Central memory CD4-positive, alpha-beta T cell (primary cell): ENCODE measurements at regions not wholly inside any gene's neighbourhood (a gene's known extent, or its start where the extent isn't known, plus 50 kb on each side); places are given as distances from the start of the nearest gene placed in this dataset.

Experiments
- DNase-seq: peaks from one replicate; pipeline ENCODE4 v3.0.0; 2022

DNA sequence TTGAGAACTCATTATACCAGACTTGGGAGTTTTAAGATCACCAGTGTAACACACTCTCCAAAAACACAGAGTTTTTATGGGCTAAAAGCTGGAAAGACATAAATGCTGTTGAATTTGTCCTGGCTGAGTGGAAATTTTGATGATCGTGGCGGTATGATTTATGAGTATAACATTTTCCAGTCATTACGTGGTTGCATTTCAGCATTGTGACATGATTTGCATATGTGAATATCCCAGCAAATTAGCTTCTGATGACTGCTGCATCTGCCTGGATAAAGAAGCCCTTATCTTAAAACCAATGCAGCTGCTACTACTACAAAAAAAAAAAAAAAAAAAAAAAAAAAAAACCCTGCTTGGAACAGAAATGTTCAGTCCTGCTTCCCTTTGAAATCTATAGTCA, 850.9 kb downstream of the TFAP2A start:
- no peak for DNase-seq

DNA sequence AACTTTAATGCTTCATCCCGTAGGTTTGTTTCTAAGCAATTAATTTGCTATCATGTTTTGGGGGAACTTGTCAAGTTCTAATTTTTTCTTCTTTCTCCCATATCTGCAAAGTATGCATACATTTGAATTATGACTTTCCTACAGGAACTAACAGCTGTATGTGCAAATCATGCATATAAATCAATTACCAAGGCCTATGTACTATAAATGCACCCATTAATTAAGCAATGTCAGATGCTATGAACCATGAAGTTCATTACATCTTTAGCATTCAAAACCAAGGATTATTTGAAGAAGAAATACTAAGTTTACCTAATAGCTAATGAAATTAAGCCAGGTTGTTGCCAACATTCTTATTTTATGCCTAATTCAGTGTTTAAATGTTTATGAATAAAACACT, 851.3 kb downstream of the TFAP2A start:
- no peak for DNase-seq

DNA sequence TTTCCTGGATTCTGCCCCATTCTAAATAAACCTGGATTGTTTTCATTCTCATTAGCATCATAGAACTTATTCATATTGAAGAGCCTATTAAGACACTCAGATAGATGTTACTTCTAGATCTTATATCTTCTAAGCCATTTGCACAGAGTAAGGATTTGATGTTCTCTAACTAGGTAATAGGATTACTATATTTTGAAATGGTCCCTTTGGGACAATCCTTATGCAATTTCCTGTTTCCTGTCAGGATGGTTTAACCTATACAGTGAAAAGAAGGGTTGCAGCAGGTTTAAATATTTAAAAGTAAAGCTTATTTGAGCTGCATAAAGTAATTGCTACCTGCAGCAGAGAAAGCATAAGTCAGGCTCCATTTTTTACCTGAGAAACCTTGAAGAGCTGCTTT, 860.1 kb downstream of the TFAP2A start:
- no peak for DNase-seq

DNA sequence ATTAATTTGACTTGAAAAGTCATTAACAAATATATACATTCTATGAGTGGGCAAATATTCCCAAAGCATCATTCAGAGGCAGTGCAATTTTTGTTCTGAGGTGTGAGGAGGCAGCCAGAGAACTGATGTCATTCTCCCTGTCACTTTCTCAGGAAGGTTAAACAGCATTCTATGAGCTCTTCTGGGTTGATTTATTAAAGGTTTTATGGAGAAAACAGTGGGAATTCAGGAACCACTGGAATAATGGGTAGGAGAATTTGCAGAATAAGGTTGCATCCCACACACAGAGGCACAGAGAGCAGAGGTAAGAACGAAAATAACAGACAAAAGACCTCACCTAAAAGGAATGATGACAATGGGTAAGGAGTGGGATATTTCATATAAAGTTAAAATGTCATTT, 860.6 kb downstream of the TFAP2A start:
- no peak for DNase-seq

DNA sequence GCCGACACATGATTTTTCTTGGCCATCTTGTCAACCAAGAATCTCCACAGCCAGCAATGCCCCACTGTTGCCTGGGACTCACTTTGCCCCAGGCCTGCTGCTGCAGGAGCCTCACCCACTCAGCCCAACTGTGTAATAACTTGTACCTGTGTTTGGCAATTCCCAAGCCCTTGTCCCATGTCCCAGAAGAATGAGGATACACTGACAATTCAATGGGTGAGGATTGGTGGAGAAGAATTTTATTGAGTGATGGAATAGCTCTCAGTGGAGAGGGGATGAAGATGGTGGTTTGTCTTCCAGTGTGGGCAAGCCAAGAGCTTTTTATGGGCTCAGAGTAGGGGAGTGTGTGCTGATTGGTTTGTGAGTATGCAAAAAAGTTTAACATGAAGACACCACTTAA, 861.9 kb downstream of the TFAP2A start:
- no peak for DNase-seq

DNA sequence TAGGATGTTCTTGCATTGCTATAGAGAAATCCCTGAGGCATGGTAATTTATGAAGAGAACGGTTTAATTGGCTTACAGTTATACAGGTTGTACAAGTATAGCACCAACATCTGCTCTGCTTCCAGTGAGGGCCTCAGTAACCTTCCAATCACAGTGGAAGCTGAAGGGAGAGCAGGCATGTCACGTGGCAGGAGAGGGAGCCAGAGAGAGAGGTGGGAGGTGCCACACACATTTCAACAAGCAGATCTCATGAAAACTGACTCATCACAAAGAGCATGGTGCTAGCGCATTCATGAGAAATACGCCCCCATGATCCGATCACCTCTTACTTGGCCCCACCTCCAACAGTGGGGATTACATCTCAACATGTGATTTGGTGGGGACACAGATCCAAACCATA, 871.2 kb downstream of the TFAP2A start:
- no peak for DNase-seq

DNA sequence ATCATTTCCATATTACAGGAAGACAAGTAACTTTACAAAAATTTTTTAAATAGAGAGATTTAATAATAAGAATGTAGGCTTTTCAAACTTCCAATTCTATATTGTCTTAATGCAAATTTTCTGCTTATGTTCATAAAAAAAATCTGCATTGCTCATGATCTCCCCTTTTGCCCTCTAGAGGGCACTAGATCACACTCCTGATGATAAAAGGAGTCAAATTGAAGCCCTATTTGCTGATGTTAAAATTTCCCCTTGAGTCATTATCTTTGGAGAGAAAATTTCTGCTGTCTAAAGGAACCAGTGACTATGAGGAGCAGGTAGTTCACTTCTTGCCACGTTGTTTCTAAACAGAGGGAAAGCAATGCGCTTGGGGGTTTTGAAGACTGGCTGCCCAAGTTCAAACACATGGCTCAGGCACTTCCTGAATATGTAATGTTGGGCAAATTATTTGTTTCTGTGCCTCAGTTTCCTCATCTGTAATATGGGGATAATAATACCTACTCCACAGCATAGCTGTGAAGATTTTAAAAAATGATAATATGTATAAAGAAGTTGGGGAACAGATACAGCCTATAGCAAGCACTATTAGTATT, 874.2 kb downstream of the TFAP2A start:
- no peak for DNase-seq

DNA sequence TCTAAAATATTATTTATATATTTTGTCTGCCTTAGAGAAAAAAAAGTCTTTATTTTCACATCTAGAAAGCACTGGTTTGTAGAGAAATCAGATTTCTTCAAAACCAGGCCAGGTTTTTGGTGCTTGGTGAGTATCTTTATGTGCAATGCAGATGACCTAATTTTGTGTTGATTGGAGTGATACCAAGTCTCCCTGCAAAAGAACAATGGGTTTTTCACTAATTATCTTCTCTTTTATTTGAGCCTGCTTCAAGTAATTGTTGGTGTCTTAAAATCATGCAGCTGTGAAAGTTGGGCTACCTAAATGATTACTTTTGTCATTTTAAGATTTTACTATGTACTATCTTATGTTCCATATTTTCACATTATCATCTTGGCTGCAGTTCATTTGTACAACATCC, 874.7 kb downstream of the TFAP2A start:
- no peak for DNase-seq

DNA sequence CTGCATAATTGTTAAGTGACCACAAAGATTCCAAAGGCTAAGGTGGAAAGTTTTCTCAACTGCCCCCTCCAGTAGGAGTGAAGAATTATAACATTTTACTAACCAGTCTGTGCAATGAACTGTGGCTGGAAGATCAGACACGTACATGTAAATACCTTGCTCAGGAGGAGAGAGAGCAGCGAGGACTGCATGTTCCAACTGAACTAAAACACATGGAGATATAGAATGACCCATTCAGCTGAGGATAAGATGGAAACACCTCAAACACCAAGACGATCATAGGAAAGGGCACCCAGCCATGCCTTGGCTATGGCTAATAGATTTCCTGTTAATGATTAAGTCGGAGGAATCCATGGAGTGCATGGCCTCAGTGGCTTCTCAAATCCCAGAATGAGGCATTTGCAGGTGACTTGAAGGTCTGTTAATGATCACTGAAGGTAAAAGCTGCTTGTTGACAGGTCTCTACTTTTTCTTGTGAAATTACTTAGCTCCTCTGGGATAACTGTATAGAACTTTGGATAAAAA, 875.6 kb downstream of the TFAP2A start:
- DNase-seq = no peak

DNA sequence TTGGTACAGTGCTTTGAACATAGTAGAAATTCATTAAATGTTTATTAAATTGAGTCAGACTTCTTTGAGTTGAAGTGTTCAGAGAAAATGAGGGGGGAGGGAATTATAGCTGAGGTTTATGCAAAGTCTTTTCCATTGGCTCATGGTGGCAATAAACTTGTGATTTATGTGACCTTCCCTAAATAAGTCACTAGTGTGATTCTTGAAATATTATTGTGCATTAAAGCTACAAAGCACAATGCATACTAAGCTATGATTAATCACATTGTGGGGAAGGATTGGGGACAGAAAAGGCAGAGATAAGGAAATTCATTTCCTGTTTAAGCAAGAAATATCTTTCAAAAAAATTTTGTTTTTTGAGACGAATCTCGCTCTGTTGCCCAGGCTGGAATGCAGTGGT, 877.5 kb downstream of the TFAP2A start:
- DNase-seq = no peak

DNA sequence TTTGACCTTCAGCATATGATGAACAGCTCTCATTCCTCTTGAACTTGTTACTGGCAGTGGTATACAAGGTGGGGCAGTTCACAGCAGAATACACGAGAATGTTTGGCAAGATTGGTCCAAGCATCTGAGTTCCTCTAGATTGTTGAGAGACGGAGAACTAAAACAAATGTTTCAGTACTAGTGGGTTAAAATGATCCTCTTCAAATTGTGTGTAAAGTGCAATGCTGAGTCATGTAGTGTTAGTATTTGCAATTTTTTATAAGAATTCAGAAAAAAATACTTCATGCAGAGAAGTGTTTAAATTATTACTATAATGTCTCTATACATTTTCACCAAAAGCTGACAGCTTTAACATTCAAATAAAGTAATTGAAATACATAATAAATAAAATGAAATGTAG, 879.8 kb downstream of the TFAP2A start:
- no peak for DNase-seq

DNA sequence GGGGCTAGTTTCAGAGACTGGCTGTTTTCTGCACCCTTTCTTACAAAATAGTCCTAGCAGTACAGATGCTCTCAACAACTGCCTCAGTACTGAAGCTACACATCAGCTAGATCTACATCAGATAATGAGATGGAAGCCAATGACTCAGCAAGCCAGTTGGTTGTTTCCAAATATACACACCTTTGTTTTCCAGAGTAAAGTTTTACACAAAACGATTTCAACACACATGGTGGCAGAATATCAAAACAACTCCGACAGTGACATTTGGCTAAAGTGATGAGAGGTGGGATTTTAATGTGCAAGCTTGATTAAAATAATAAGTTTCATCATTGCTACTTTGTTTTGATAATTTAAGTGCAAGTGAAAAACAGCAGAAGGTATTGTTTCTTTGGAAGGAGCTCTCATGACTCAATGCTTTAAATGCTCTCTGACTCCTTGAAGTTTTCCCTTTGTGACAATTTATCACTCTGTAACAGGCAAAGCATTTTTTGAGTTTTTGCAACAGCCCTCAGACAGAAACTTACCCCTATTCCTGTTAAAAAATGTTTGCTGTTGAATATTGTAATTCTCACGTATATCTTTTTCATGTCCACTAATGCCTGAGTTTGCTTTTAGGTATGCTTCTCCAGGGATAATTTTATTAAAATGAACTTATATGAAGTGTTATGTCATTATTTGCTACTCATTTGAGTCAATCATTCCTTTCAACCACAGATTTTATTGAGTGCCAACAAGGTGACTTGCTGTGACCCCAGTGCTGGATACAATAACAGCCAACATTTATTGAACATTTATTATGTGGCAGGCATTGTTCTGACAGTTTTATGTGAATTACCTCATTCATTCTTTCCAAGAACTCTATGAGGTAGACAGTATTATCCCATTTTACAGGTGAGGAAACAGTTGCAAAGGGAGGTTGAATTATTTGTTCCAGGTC, 882.0 kb downstream of the TFAP2A start:
- DNase-seq = no peak

DNA sequence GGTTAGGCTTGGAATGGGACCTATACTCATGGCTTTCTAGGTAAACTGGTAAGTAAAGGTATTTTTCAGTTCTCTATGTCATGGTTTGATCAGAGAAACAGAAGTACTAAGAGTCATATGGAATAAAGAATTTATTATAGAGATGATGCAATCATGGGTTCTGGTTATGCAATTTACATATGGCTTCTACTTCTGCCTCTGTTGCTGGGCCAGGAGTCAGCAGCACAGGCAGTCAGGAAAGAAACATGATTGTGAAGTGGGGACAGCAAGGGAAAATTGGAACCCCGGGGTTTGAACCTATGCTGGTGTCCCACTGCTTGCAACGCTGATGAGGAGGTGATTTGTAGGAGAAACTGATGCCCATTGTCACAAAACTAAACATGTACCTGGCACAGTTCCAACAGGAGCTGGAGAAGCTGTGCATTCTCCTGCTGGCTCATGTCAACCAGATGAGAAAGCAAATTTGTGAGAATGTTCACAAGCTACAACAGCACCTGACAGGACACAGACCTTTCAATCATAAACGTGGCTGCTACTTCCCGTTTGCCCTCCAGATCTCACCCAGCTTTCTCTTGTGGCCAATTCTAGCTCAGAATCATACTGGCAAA, 887.1 kb downstream of the TFAP2A start:
- DNase-seq = no peak

DNA sequence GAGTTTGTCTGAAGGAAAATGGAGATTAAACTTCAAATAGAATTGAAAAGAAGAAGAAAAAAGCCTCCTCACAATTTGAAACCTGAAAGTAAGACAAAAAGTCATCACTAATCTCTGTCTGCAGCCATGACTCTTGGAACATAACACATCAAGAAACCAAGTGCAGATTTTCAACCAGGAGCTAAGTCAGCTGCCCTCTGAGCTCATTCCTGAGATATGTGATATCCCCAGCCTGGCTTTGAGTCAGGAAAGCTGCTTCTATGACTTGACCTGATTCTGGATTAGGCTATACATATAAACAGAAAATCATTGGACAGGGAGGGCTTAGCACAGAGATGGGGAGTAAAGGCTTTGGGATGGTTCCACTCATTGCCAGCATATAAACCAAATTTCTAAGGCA, 891.4 kb downstream of the TFAP2A start:
- no peak for DNase-seq

DNA sequence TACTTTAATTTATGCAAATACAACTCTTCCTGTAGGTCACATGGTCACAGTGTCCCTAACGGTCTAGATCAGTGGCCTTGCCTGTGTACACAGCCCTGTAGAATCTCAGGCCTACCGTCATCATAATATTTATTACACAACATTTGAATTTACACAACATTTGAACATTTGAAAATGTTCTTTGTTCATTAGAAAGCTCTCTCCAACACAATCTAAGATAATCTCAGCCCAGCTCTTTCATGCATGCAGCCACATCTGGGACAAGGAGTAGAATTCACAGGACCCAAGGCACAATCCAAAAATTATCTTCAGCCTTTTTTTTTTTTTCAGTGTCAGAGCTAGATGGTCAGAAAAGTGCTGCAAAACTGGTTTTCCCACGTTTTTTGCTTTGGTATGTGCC, 892.8 kb downstream of the TFAP2A start:
- no peak for DNase-seq

DNA sequence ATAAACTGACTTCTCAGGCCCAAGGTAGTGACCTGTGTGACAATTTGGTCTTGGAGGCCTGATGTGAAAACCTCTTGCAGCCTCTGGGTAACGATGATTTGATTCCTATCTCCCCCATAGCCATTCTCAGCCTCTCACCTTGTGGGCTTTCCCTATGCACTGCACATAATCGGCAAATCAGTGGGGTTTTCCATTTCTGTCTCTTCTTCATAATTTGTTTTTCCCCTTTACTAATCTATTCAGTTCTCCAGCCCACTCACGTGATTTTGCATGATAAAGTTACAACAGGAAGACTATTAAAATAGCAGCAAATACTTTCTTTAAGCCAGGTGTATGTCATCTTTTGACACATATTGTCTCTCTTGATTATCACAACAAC, 893.7 kb downstream of the TFAP2A start:
- no peak for DNase-seq

DNA sequence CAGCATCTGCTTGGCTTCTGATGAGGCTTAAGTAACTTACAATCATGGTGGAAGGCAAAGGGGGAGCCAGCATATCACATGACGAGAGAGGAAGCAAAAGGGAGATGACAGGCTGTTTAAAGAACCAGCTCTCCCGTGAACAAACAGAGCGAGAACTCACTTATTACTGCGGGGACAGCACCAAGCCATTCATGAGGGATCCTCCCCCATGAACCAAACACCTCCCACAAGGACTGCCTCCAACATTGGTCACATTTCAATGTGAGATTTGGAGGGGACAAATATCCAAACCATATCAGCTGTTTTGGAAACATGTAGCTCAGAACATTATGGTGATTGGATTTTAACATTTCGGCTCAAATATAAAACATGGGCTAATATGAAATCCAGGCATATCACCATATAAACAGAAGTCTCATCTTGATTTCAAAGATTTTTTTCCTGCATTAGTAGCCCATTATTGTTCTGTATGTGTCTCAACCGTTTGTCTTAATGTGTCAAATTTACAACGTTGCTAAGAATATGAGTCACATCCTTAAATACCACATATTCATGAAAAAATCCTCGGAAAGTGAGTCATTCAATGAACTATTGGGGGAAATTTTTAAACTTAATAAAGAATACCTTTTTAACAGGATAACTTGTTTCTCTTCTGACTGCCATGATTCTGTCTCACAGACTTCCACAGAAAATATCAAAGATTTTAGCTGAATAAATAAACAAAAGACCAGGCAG, 894.3 kb downstream of the TFAP2A start:
- DNase-seq = no peak

DNA sequence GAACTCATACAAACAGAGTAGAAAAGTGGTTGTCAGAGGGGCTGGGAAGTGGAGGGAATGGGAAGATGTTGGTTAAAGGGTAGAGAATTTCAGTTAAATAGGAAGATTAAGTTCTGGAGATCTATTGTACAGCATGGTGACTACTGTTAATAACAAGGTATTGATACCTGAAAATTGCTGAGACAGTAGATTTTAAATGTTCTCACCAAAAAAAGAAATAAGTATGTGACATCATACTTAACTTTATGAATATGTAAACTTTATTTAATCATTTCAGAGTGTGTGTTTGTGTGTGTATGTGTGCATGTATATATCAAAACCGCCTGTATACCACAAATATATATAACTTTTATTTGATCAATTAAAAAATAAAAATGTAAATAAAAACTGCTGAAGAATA, 896.4 kb downstream of the TFAP2A start:
- no peak for DNase-seq

DNA sequence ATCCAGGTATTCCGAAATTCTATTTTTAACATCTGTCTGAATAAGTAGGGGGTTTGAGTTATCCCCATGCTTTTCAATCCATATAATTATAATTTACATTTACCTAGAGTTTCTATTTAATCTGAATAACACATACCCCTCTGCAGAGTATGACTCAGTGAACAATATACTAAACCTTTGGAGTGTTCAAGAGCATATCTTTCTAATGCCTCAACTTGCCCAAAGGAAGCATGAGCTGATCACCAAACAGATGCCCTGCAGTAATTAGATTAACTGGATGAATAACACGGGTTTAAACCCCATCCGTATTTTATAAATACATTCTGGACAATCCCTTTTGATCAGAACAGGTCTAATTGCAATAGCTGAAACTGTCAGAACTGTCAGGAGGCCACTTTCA, 897.1 kb downstream of the TFAP2A start:
- DNase-seq = no peak

DNA sequence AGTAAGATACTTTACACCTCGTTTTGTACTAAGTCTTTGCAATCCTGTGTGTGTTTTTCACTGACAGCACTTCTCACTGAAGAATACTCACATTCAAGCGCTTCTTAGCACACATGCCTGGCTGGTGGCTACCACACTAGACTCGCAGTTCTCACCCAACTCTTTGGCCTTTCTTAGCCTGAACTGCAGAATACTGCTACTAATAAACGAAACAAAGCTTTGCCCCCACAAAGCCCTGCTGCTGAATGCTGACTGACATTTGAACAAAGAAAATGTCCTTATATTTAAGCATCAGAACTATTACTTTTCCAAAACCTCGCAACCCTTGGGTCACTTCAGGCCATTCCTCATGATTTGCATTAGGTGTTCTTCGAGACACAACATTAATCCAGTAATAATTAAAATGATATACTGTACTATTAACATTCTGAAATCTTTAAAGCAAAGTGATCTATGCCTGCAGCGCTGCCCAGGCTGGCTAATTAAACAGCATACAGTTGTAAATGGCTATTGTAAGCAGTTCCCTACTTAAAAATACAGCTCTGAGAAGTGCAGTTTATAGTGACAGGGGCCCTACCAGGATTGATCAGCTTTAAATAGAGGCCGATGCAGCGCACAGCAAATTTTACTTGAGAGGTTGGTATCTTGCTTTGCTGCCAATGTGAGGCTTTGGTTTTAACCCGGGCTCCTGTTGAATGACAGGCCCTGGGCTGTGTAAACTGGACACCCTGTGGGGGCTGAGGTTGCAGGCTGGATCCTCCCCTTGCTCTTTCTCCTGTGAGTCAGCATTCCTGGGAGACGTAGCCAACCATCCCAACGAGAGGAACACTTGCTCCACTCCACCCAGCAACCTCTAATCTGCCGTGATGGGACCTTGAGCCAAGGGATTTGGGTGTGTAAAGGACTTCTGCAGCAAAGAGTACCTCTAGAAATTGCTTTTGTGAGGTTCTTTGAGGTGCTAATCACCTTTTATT, 899.0 kb downstream of the TFAP2A start:
- DNase-seq = no peak

DNA sequence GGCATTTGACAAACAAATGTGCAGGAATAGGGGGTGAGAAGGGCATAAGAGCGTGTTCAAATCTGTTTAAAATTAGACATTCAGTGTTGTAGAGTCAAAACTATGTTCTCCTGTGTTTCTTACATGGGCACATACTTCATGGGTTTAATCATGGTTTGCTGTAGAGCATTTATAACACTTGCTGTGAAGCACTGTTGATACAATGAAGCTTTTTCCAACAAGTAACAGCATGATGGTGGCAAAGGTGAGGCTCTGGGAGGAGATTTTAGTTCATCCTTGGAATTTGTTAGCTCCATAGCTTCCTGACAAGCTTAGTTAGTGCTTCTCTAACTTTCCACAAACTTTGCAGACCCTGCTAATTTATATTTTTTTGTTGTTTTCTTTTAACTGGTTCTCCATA, 900.7 kb downstream of the TFAP2A start:
- DNase-seq = no peak

DNA sequence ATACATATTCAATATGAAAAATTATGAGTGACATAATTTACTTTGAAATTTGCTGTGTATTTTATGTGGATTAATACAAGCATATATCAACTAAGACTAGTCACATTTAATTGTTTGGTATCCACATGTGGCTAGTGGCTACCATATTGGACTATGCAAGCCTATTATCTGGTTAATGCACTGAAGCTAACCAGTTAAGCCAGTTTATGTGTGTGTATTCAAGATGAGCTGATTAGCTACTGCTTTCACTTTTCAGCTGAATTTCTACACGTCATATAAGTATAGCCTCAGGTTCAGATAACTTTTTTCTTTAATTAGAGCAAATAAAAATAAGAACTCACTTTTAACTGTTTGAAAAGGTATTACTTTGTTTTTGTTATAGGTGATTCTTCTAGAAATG, 903.7 kb downstream of the TFAP2A start:
- DNase-seq = no peak
